KG1 (cell line): ENCODE measurements at regions not wholly inside any gene's neighbourhood (a gene's known extent, or its start where the extent isn't known, plus 50 kb on each side); places are given as distances from the start of the nearest gene placed in this dataset.

ENCODE experiments used
- DNase-seq: peaks from one replicate; lab custom pipeline; 2025; lab: John Stamatoyannopoulos, UW

- no peak for DNase-seq
These were observed 78.3 kb downstream of the RAMP3 start for GRCh38 chr7:45235905-45236304.

DNA sequence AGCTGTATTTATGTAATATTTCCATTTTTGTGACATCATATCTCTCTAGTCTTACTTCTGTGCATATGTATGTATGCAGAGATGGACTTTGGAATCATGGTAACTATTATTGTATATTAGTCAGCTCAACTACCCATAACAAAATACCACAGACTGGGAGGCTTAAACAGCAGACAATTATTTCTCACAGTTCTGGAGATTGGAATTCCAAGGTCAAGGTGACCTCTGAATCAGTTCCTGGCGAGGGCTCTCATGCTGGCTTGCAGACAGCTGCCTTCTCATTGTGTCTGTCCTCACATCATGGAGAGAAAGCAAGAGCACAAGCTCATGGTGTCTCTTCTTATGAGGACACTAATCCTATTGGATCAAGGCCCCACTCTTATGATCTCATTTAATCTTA lies 79.1 kb downstream of the RAMP3 start:
- DNase-seq: no peak

DNA sequence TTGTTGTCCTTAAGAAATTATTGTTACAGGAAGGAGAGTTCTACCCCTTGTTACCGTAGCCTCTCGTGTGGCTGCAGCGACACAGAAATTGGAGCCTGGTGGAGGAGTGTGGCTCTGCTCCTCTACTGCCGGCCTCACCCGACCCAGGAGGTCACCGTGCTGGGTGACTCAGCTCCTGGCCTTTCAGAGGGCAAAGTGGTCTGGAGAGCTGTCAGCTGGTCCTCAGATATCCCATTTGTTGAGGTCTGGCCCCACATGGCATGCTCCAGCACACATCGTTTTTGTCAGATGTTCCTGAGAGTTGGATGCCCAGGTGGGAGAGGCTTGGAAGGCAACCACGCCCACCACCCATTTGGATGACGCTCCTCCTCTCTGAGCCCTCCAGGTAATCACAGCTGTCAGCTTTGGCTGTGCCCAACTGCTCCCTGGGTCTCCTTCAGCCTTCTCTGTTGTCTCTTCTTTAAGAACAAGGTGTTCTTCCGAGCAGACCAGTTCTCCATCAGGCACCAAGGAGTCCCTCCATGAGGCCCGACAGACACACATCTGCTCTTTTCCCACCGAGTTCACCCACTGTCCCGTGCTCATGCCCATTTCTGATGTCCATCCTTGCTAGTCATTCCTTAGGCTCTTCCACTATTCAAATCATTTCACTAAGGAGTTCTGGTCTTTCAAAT lies 80.3 kb downstream of the RAMP3 start:
- DNase-seq: no peak

- DNase-seq: no peak
These were observed 81.2 kb downstream of the RAMP3 start for GRCh38 chr7:45238806-45239205.

GRCh38 chr7:45239486-45239885 lies 81.9 kb downstream of the RAMP3 start:
- no peak for DNase-seq

DNA sequence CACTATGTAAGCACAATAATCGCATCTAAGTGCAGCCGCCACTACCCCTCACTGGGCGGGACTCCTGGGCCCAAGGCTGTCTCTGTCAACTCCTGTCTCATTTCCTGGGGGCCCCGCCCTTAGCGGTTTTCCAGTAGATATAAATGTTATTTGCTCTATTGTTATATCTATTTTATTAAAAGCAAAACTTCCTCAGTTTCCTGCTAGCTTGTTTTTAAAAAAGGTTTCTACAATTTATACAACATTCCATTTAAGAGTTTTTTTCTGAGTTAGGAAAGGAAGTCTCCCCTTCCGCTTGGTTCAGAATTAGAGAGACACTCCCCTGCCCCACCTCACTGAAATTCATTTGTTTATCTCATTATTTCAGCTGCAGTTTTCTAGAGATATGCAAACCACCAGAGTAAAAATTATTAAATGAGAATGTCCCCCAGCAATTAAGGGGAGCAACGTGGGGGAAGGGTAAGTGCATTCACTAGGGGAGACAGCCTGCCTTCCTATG lies 82.7 kb downstream of the RAMP3 start:
- DNase-seq: no peak

GRCh38 chr7:45240926-45241325 lies 83.3 kb downstream of the RAMP3 start:
- DNase-seq: no peak

- no peak for DNase-seq
These were observed 83.9 kb downstream of the RAMP3 start for GRCh38 chr7:45241339-45242109.

- no peak for DNase-seq
These were observed 84.7 kb downstream of the RAMP3 start for GRCh38 chr7:45242261-45242660.

GRCh38 chr7:45242698-45243097 lies 85.1 kb downstream of the RAMP3 start:
- DNase-seq: no peak

GRCh38 chr7:45244981-45245380 lies 87.4 kb downstream of the RAMP3 start:
- DNase-seq: no peak

GRCh38 chr7:45246339-45246738 lies 88.7 kb downstream of the RAMP3 start:
- DNase-seq: no peak

- DNase-seq: no peak
These were observed 94.7 kb downstream of the RAMP3 start for GRCh38 chr7:45252248-45252647.

DNA sequence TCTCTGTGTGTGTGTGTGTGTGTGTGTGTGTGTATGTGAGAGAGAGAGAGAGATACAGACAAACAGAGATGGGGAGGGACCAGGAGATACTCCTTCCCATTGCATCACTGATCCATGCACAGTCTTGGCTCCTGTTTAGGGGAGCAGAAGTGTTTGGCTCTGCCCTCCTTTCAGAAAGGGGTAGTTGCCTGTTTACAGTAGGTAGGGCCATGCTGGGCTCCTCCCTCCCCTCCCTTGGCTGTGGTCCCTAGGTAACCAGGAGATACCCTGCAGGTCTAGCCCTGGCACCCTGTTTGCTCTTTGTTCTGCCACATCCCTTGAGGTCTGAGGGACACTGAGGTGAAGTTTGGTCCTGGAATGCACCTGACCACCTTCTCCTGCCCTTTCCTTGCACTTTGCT lies 95.3 kb downstream of the RAMP3 start:
- DNase-seq: no peak

DNA sequence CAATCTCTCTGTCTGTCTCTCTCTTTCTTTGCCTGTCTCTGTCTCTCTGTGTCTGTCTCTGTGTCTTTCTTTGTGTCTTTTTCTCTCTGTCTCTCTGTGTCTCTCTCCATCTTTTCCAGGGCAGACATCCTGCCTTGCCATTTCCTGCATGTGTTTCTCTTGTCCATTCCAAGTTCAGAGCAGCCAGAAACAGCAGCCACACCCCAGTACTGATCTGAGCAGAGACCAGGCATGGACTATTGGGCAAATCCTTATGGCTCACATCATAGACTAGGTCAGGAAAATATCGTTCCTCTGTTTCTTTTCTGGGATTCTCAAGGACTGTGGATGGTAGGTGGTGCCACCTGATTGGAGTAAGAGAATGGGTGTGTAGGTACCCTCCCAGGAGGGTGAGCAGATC lies 95.8 kb downstream of the RAMP3 start:
- DNase-seq: no peak

GRCh38 chr7:45255187-45255586 lies 97.6 kb downstream of the RAMP3 start:
- no peak for DNase-seq

- no peak for DNase-seq
These were observed 98.7 kb downstream of the RAMP3 start for GRCh38 chr7:45256309-45256708.

GRCh38 chr7:45256775-45257174 lies 99.2 kb downstream of the RAMP3 start:
- no peak for DNase-seq

DNA sequence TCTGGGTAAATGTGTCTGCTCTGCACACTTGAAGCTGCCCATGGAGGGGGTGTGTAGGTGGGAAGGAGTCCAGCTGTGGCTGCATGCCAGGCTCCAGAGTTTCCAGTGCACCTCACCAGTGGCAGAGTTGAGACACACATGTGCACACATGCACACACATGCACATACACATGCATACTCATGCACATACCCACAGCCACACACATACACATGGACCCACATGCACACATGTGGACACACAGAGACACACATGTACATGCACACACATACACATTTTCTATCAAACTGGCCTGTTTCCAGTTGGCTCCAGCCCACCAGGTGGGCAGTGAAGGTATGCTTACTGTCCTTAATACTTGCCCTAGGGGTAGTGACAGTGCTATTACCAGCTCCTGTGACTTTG lies 99.7 kb downstream of the RAMP3 start:
- no peak for DNase-seq

DNA sequence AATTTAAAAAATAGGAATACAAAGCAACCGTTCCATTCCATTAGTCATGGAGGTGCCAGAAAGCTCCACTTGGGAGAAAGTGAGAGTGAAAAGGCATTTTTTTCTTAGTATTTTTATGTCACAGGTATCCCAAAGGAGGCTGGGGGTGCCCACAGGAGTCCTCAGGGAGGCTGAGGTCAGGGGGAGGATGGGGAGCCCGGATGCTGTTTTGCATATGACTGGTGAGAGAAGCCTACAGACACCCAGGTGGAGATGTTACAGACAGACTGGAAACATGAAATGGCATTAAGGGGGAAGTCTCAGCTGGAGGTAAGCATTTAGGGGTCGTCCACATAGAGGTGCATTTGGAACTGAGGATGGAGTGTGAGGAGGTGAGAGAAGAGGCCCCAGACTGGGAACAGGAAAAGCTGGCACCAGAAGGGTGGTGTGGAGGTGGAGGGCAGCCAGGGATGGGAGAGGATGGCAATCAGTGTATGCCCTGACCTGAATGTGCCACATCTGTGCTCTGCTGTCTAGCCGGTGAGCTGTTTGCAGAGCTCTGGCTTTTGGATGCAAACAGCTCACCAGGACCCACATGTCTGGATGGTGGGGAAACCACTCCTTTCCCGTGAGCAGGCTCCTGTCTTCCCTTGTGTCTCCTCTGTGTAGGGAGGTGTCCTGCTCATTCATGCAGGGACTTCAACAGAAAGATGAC lies 101.1 kb downstream of the RAMP3 start:
- no peak for DNase-seq

DNA sequence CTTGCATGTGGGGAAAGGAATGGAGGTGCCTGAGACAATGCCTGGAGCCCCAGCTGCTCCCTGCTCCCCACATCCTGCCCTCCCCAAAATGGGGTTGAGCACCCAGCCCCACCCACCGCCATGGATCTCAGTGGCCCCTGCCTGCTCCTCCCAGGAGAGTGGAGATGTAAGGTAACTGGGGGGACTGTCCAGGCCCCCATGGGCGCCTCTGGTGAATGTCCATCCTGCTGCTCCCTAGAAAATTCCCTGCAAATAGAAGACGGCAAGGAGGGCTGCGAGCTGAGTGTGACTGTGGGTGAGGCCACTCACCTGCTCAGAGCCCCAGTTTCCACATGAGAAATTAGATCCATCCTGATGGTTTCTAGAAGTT lies 101.6 kb downstream of the RAMP3 start:
- no peak for DNase-seq

DNA sequence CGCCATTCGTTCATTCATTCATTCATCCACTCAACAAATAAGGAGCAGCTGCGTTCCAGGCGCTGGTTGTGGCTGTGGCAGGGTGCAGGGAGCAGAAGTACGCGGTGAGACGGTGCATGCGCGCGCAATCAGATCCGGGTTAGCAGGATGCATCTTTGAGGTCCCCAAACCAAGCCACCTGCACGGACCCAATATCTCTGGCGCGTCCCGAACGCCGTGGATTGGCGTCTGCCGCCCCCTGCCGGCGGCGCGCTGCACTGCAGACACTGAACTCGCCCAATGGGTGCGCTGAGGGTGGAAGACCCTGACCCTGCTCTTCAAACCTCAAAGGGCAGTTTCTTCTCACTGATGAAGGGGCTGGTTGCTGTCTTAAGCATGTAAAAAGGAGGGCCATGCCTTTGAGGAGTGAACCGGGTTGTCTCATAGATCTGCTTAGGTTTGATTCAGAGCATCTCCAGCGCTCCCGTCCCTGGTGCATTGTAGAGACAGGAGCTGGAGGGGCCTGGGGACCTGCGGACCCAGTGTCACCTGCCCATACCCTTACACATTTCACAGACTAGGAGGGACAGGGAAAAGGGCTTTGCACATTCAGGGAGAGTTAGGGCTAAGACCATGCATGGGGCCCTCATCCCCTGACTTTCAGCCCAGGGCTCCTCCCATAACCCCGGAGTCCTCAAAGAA lies 102.5 kb downstream of the RAMP3 start:
- peak; percentile 23 for DNase-seq
